GM12878 (cell line): ENCODE measurements at regions not wholly inside any gene's neighbourhood (a gene's known extent, or its start where the extent isn't known, plus 50 kb on each side); places are given as distances from the start of the nearest gene placed in this dataset.

ENCODE experiments used
- ATAC-seq: fragments of 200-7000 bp; cut with Tn5 transposase; 3 replicates; pipeline ENCODE4 v1.9.1; 2020; ENCODE audit warnings: mild to moderate bottlenecking, moderate library complexity
- BruUV-seq: library from RNA; stranded (reverse); fragments of 400-500 nt; replicated peaks from 2 replicates; lab custom pipeline; 2021; lab: Mats Ljungman, UMichigan
- CTCF ChIA-PET: fragments of 300-600 bp; sonication (Branson Sonifier 250); formaldehyde crosslinking; extraction: SDS; loops from one replicate; lab custom pipeline; 2021; ENCODE audit warnings: inconsistent platforms; lab: Yijun Ruan, JAX
- POLR2A ChIA-PET: fragments of 350-600 bp; formaldehyde crosslinking; extraction: SDS; loops from one replicate; lab custom pipeline; 2021; ENCODE audit warnings: inconsistent platforms; lab: Charles Lee
- RAD21 ChIA-PET: fragments of 300-600 bp; sonication (Branson Sonifier 250); formaldehyde crosslinking; loops from one replicate; lab custom pipeline; 2023; ENCODE audit warnings: antibody characterized with exemption; ENCODE audit not compliant: unreplicated experiment; lab: Charles Lee
- SMC1A ChIA-PET: fragments of 300-600 bp; sonication (Branson Sonifier 250); formaldehyde crosslinking; loops from one replicate; lab custom pipeline; 2023; ENCODE audit not compliant: unreplicated experiment, uncharacterized antibody; lab: Charles Lee
- DNase-seq: peaks from one replicate; pipeline ENCODE4 v3.0.0-alpha.2; 2011; ENCODE audit warnings: low read depth, low spot score
- FAIRE-seq: peaks from 3 replicates; lab custom pipeline; 2011; peaks lifted over from hg19 to GRCh38; lab: Jason Lieb, UNC
- H2AFZ ChIP-seq: 2 replicates; pipeline ENCODE4 v1.6.0; 2011; ENCODE audit warnings: low read depth, low read length, control low read depth; ENCODE audit not compliant: control insufficient read depth
- H3K27ac ChIP-seq: 2 replicates; pipeline ENCODE4 v1.5.1; 2011; ENCODE audit warnings: control low read depth; ENCODE audit not compliant: control insufficient read depth, insufficient read depth
- H3K27me3 ChIP-seq, 2 experiments: replicated peaks in 1 of 2; 2 replicates each; pipeline versions ENCODE4 v1.6.0 to v1.6.1; 2011; ENCODE audit warnings: low read length in 1 of 2; ENCODE audit not compliant: control insufficient read depth in 2 of 2, insufficient read depth in 2 of 2
- H3K36me3 ChIP-seq, 2 experiments: 2 replicates each; pipeline ENCODE4 v1.5.1; 2011; ENCODE audit warnings: low read length in 1 of 2; ENCODE audit not compliant: control insufficient read depth in 2 of 2, insufficient read depth in 2 of 2
- H3K4me1 ChIP-seq: 2 replicates; pipeline ENCODE4 v1.6.1; 2011; ENCODE audit warnings: mild to moderate bottlenecking, low read length, moderate library complexity, mixed read lengths; ENCODE audit not compliant: control insufficient read depth, insufficient read depth
- H3K4me2 ChIP-seq: 2 replicates; pipeline ENCODE4 v1.6.0; 2011; ENCODE audit warnings: control low read depth; ENCODE audit not compliant: control insufficient read depth, insufficient read depth
- H3K4me3 ChIP-seq: fragments of 200-600 bp; sonication (generic); 2 replicates; pipeline ENCODE4 v1.5.1; 2016
- H3K79me2 ChIP-seq: 2 replicates; pipeline ENCODE4 v1.6.0; 2011; ENCODE audit warnings: low read length; ENCODE audit not compliant: control insufficient read depth, insufficient read depth
- H3K9ac ChIP-seq: 2 replicates; pipeline ENCODE4 v1.8.0; 2011; ENCODE audit warnings: low read length, control low read depth, mixed read lengths; ENCODE audit not compliant: control insufficient read depth, insufficient read depth
- H3K9me3 ChIP-seq: replicated peaks from 3 replicates; pipeline ENCODE4 v1.5.1; 2011; ENCODE audit warnings: mild to moderate bottlenecking, low read length; ENCODE audit not compliant: control insufficient read depth, insufficient read depth
- H4K20me1 ChIP-seq: 2 replicates; pipeline ENCODE4 v1.6.0; 2011; ENCODE audit not compliant: control insufficient read depth, insufficient read depth
- ATF2 ChIP-seq: IDR thresholded peaks from 2 replicates; pipeline ENCODE4 v1.6.1; 2012; ENCODE audit warnings: low read length, inconsistent platforms
- BCL11A ChIP-seq: IDR thresholded peaks from 2 replicates; pipeline ENCODE4 v1.6.1; 2011; ENCODE audit warnings: low read depth, low read length
- CBX5 ChIP-seq: sonication (generic); IDR thresholded peaks from 2 replicates; pipeline ENCODE4 v1.6.1; 2016; ENCODE audit warnings: low read depth, moderate library complexity, mild to moderate bottlenecking, inconsistent platforms
- ELK1 ChIP-seq: IDR thresholded peaks from 2 replicates; pipeline ENCODE4 v1.6.1; 2012; ENCODE audit warnings: low read depth, low read length, improper control_type of control experiment
- MEF2B ChIP-seq: fragments of 450-650 bp; IDR thresholded peaks from 2 replicates; pipeline ENCODE4 v1.6.1; 2018; ENCODE audit warnings: mild to moderate bottlenecking, moderate library complexity; ENCODE audit not compliant: partially characterized antibody, poor library complexity, severe bottlenecking
- MXI1 ChIP-seq: fragments of 150-350 bp; IDR thresholded peaks from 2 replicates; pipeline ENCODE4 v1.6.1; 2011; ENCODE audit warnings: low read depth, mild to moderate bottlenecking, inconsistent platforms, low read length, improper control_type of control experiment
- NFYA ChIP-seq: IDR thresholded peaks from 2 replicates; pipeline ENCODE4 v1.6.1; 2011; ENCODE audit warnings: low read depth, mild to moderate bottlenecking, low read length, improper control_type of control experiment, borderline replicate concordance
- NFYB ChIP-seq: IDR thresholded peaks from 2 replicates; pipeline ENCODE4 v1.6.1; 2011; ENCODE audit warnings: low read depth, mild to moderate bottlenecking, low read length, improper control_type of control experiment, moderate library complexity; ENCODE audit not compliant: insufficient read depth
- NKRF ChIP-seq: fragments of 450-650 bp; conservative IDR thresholded peaks from 2 replicates; pipeline ENCODE4 v1.6.1; 2017; ENCODE audit warnings: mild to moderate bottlenecking, moderate library complexity
- RAD51 ChIP-seq: fragments of 450-650 bp; IDR thresholded peaks from 2 replicates; pipeline ENCODE4 v1.6.1; 2016; ENCODE audit warnings: moderate library complexity, mild to moderate bottlenecking, inconsistent platforms
- SIX5 ChIP-seq: IDR thresholded peaks from 2 replicates; pipeline ENCODE4 v1.6.1; 2011; ENCODE audit warnings: mild to moderate bottlenecking, low read depth, low read length, moderate library complexity; ENCODE audit not compliant: severe bottlenecking
- TCF3 ChIP-seq: IDR thresholded peaks from 2 replicates; pipeline ENCODE4 v1.6.1; 2012; ENCODE audit warnings: low read depth, mild to moderate bottlenecking, low read length, borderline replicate concordance; ENCODE audit not compliant: insufficient read depth
- USF1 ChIP-seq: IDR thresholded peaks from 2 replicates; pipeline ENCODE4 v1.6.1; 2011; ENCODE audit warnings: borderline replicate concordance, low read depth, mild to moderate bottlenecking, moderate library complexity, mixed read lengths, low read length; ENCODE audit not compliant: insufficient read depth; ENCODE audit errors: extremely low read length
- ZNF592 ChIP-seq: fragments of 450-650 bp; IDR thresholded peaks from 2 replicates; pipeline ENCODE4 v1.6.1; 2017; ENCODE audit warnings: mild to moderate bottlenecking, moderate library complexity
- ZNF622 ChIP-seq: fragments of 450-650 bp; IDR thresholded peaks from 2 replicates; pipeline ENCODE4 v1.6.1; 2017; ENCODE audit warnings: mild to moderate bottlenecking, inconsistent platforms
- WGBS: methylation state at CpG from one replicate; pipeline ENCODE4 v1.1.6; 2016; ENCODE audit warnings: low lambda C conversion rate; ENCODE audit not compliant: insufficient replicate concordance, insufficient coverage; ENCODE audit errors: missing lambda C conversion rate; 5-methylcytosine and 5-hydroxymethylcytosine counted together
- in situ Hi-C: fragments of 300-500 bp; cut with MboI; formaldehyde crosslinking; loops from 9 replicates; pipeline ENCODE4 v1.14.3; 2018; ENCODE audit warnings: mixed read lengths
- intact Hi-C: fragments of 100-400 bp; cut with micrococcal nuclease; formaldehyde crosslinking; loops from one replicate; pipeline ENCODE4 v1.14.2; 2022; ENCODE audit not compliant: unreplicated experiment

- POLR2A ChIA-PET: no interaction called here
- intact Hi-C loops (no loop called here), in situ Hi-C loops (no loop called here)
- ATAC-seq (no peak), FAIRE-seq (no peak), DNase-seq (no peak)
- Histone ChIP-seq H3K9me3 (no peaks in the 10 kb centered on the region), H3K4me3 (no peak overlapping the region), H3K27me3 (no peaks in the 10 kb centered on the region), H2AFZ (no peak overlapping the region), H3K4me2 (no peak overlapping the region), H3K36me3 (no peaks in the 10 kb centered on the region), H3K4me1 (no peaks in the 10 kb centered on the region), H4K20me1 (no peaks in the 10 kb centered on the region), H3K79me2 (no peaks in the 10 kb centered on the region), H3K9ac (no peak overlapping the region), H3K27ac (no peak overlapping the region)
- CTCF ChIA-PET: no interaction called here
- WGBS: 68% methylated on average over 4 of the region's 4 CpGs
- no peak for TF ChIP-seq USF1
- TF ChIP-seq MEF2B: no peak
- no peak for TF ChIP-seq NFYA
- no peak for TF ChIP-seq CBX5
- no peak for TF ChIP-seq ATF2
- no peak for TF ChIP-seq SIX5
- no peak for TF ChIP-seq BCL11A
- no peak for TF ChIP-seq NFYB
- no peak for TF ChIP-seq TCF3
- TF ChIP-seq NKRF: no peak
- no peak for TF ChIP-seq RAD51
- TF ChIP-seq ZNF592: no peak
- no peak for TF ChIP-seq ELK1
- TF ChIP-seq ZNF622: no peak
- no peak for TF ChIP-seq MXI1
- SMC1A ChIA-PET: no interaction called here
- RAD21 ChIA-PET: no interaction called here
- no TSS peak for BruUV-seq
Observed at GRCh38 chr14:80095623-80096022, 115.7 kb downstream of the DIO2 start.
